Embryonic facial prominence (tissue), 1 donor: ENCODE measurements at regions not wholly inside any gene's neighbourhood (a gene's known extent, or its start where the extent isn't known, plus 50 kb on each side); places are given as distances from the start of the nearest gene placed in this dataset.
"Not testable (repeated sequence)": the region's sequence is repeated elsewhere in the genome, so short reads cannot be mapped to it uniquely, and the experiment has no call there.

Source experiments
- DNase-seq: peaks from one replicate; pipeline ENCODE4 v3.0.0-alpha.2; 2016; ENCODE audit errors: extremely low spot score

GRCh38 chr2:221997683-221998082 is 301.1 kb downstream of the PAX3 start:
- no peak for DNase-seq

- no peak for DNase-seq
These were observed 301.7 kb downstream of the PAX3 start for GRCh38 chr2:221997100-221997499.

- DNase-seq: no peak
These were observed 303.9 kb downstream of the PAX3 start for GRCh38 chr2:221994926-221995325.

GRCh38 chr2:221984376-221984775 is 314.4 kb downstream of the PAX3 start:
- not testable (repeated sequence) for DNase-seq

- no peak for DNase-seq
These were observed 316.8 kb downstream of the PAX3 start for GRCh38 chr2:221981912-221982470.

GRCh38 chr2:221975151-221975550 is 323.6 kb downstream of the PAX3 start:
- DNase-seq: no peak

- no peak for DNase-seq
These were observed 324.9 kb downstream of the PAX3 start for GRCh38 chr2:221973902-221974301.

- no peak for DNase-seq
These were observed 325.3 kb downstream of the PAX3 start for GRCh38 chr2:221973502-221973901.

GRCh38 chr2:221972813-221973478 is 325.9 kb downstream of the PAX3 start:
- no peak for DNase-seq

GRCh38 chr2:221970389-221970788 is 328.4 kb downstream of the PAX3 start:
- no peak for DNase-seq

- no peak for DNase-seq
These were observed 329.0 kb downstream of the PAX3 start for GRCh38 chr2:221969830-221970144.

GRCh38 chr2:221969087-221969829 is 329.5 kb downstream of the PAX3 start:
- DNase-seq: peak; percentile 36

GRCh38 chr2:221962186-221962585 is 336.6 kb downstream of the PAX3 start:
- DNase-seq: no peak

- DNase-seq: no peak
These were observed 337.2 kb downstream of the PAX3 start for GRCh38 chr2:221961561-221961960.

- DNase-seq: no peak
These were observed 340.6 kb downstream of the PAX3 start for GRCh38 chr2:221958224-221958623.

- no peak for DNase-seq
These were observed 350.7 kb downstream of the PAX3 start for GRCh38 chr2:221948076-221948475.

GRCh38 chr2:221944452-221944851 is 354.3 kb downstream of the PAX3 start:
- not testable (repeated sequence) for DNase-seq

GRCh38 chr2:221943076-221943810 is 355.6 kb downstream of the PAX3 start:
- no peak for DNase-seq

GRCh38 chr2:221931251-221931991 is 359.3 kb upstream of the EPHA4 start:
- DNase-seq: no peak

GRCh38 chr2:221929259-221929658 is 357.2 kb upstream of the EPHA4 start:
- no peak for DNase-seq

- DNase-seq: no peak
These were observed 354.2 kb upstream of the EPHA4 start for GRCh38 chr2:221926327-221926726.

- DNase-seq: peak; percentile 22
These were observed 352.5 kb upstream of the EPHA4 start for GRCh38 chr2:221924576-221924975.
